ENCODE measurements at regions not wholly inside any gene's neighbourhood (a gene's known extent, or its start where the extent isn't known, plus 50 kb on each side); places are given as distances from the start of the nearest gene placed in this dataset.

GRCh38 chr1:91613595-91613994 lies 112.9 kb downstream of the CDC7 start (continued):
- TF ChIP-seq STAT1 (IDR thresholded peaks at IDR 0.05; ENCODE audit: unreplicated experiment) (no peak), NANOG (IDR thresholded peaks at IDR 0.05; ENCODE audit: borderline replicate concordance) (no peak), ZNF114 (CRISPR knock-in tag; IDR thresholded peaks at IDR 0.05) (no peak), CREB1 (CRISPR knock-in tag; IDR thresholded peaks at IDR 0.05; ENCODE audit: low read depth) (no peak), REST (IDR thresholded peaks at IDR 0.05; ENCODE audit: unreplicated experiment) (no peak), ZNF331 (CRISPR knock-in tag; IDR thresholded peaks at IDR 0.05; ENCODE audit: low read depth) (no peak)

- H3K4me1 ChIP-seq (ENCODE audit: insufficient read depth) = peaks cover 6% of the 10 kb centered on the region; the same call in 1 of the 2 replicates
- H4K20me1 ChIP-seq (replicated peaks; ENCODE audit: insufficient read depth) = no peaks in the 10 kb centered on the region
- H3K36me3 ChIP-seq (ENCODE audit: insufficient read depth) = no peaks in the 10 kb centered on the region
- H3F3A ChIP-seq (replicated peaks; ENCODE audit: low read depth) = no peaks in the 10 kb centered on the region
- DNase-seq (ENCODE audit: low spot score) = no peak
- peaks cover 2% of the 10 kb centered on the region for H3K27me3 Mint-ChIP-seq (ENCODE audit: insufficient read depth, low read depth, poor library complexity)
- ATAC-seq = no peak
- no peaks in the 10 kb centered on the region for H3K9me2 ChIP-seq (ENCODE audit: insufficient read depth)
- H3K4me2 ChIP-seq = no peak overlapping the region
- H3K4me3 ChIP-seq = no peak overlapping the region
- peaks cover 25% of the 10 kb centered on the region for H3K4me1 Mint-ChIP-seq
- no peak overlapping the region for H3K4me3 Mint-ChIP-seq
- no peaks in the 10 kb centered on the region for H3K27me3 ChIP-seq (ENCODE audit: insufficient read depth)
- no peaks in the 10 kb centered on the region for H3K79me2 ChIP-seq (replicated peaks; ENCODE audit: insufficient read depth)
- H2AFZ ChIP-seq = no peak overlapping the region
- no peaks in the 10 kb centered on the region for H3K9me3 Mint-ChIP-seq
- no peak overlapping the region for H3K27ac Mint-ChIP-seq
- H3K36me3 Mint-ChIP-seq (ENCODE audit: low read depth) = no peaks in the 10 kb centered on the region
- no peak overlapping the region for H3K27ac ChIP-seq (ENCODE audit: low read depth)
- TF ChIP-seq JUNB (IDR thresholded peaks at IDR 0.05; ENCODE audit: unreplicated experiment) = no peak
- TF ChIP-seq EZH2phosphoT487 (IDR thresholded peaks at IDR 0.05; ENCODE audit: unreplicated experiment) = no peak
- no peak for TF ChIP-seq ZNF331 (CRISPR knock-in tag; IDR thresholded peaks at IDR 0.05; ENCODE audit: low read depth)
- TF ChIP-seq STAT1 (IDR thresholded peaks at IDR 0.05; ENCODE audit: unreplicated experiment) = no peak
- TF ChIP-seq ETS1 (IDR thresholded peaks at IDR 0.05) = no peak
- no peak for TF ChIP-seq REST (IDR thresholded peaks at IDR 0.05; ENCODE audit: unreplicated experiment)
- TF ChIP-seq POLR2AphosphoS5 (IDR thresholded peaks at IDR 0.05; ENCODE audit: low read depth) = no peak
- no peak for TF ChIP-seq NANOG (IDR thresholded peaks at IDR 0.05; ENCODE audit: borderline replicate concordance)
- TF ChIP-seq ZNF114 (CRISPR knock-in tag; IDR thresholded peaks at IDR 0.05) = no peak
- no peak for TF ChIP-seq CREB1 (CRISPR knock-in tag; IDR thresholded peaks at IDR 0.05; ENCODE audit: low read depth)
- TF ChIP-seq ZNF462 (CRISPR knock-in tag; IDR thresholded peaks at IDR 0.05) = no peak
These were observed 116.1 kb downstream of the CDC7 start for GRCh38 chr1:91616712-91617111.

All from GM23338 (cell line).